BJ (cell line): ENCODE measurements at regions not wholly inside any gene's neighbourhood (a gene's known extent, or its start where the extent isn't known, plus 50 kb on each side); places are given as distances from the start of the nearest gene placed in this dataset.

ENCODE experiments used
- CTCF ChIA-PET: fragments of 350-600 bp; formaldehyde crosslinking; extraction: SDS; loops from one replicate; lab custom pipeline; 2021; ENCODE audit warnings: antibody characterized with exemption, inconsistent platforms; lab: Yijun Ruan, JAX
- POLR2A ChIA-PET: fragments of 300-600 bp; sonication (Branson Sonifier 250); formaldehyde crosslinking; extraction: SDS; loops from one replicate; lab custom pipeline; 2021; ENCODE audit warnings: antibody characterized with exemption; lab: Charles Lee
- DNase-seq: peaks from one replicate; pipeline ENCODE4 v3.0.0-alpha.2; 2011; ENCODE audit warnings: low read depth
- H3K27me3 ChIP-seq: 2 replicates; pipeline ENCODE4 v1.6.0; 2011; ENCODE audit warnings: low read length; ENCODE audit not compliant: control insufficient read depth, insufficient read depth
- H3K36me3 ChIP-seq: 2 replicates; pipeline ENCODE4 v1.5.1; 2011; ENCODE audit warnings: low read length; ENCODE audit not compliant: control insufficient read depth, insufficient read depth
- H3K4me3 ChIP-seq: 2 replicates; pipeline ENCODE4 v1.5.1; 2011; ENCODE audit warnings: low read depth, mild to moderate bottlenecking, control low read depth, low read length
- TF ChIP-seq, protein P1 (sequence below): IDR thresholded peaks from 2 replicates; pipeline ENCODE4 v1.5.1; 2011; ENCODE audit warnings: low read depth, mild to moderate bottlenecking, control low read depth, inconsistent platforms, low read length, moderate library complexity; ENCODE audit not compliant: insufficient read depth

DNA sequence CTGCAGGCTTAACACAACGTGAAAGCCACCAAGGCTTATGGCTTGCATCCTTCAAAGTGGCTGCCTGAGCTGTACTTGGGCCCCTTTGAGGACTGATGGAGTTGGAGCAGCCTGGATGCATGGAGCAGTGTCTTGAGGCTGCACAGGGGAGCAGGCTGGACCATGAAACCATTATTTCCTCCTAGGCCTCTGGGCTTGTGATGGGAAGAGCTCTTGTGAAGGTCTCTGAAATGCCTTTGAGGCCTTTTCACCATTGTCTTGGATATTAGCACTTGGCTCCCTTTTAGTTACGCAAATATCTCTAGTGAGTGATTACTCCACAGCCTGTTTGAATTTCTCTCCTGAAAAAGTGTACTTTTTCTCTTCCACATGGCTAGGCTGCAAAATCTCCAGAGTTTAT lies 201.2 kb upstream of the NPY start:
- TF ChIP-seq, protein P1, sequence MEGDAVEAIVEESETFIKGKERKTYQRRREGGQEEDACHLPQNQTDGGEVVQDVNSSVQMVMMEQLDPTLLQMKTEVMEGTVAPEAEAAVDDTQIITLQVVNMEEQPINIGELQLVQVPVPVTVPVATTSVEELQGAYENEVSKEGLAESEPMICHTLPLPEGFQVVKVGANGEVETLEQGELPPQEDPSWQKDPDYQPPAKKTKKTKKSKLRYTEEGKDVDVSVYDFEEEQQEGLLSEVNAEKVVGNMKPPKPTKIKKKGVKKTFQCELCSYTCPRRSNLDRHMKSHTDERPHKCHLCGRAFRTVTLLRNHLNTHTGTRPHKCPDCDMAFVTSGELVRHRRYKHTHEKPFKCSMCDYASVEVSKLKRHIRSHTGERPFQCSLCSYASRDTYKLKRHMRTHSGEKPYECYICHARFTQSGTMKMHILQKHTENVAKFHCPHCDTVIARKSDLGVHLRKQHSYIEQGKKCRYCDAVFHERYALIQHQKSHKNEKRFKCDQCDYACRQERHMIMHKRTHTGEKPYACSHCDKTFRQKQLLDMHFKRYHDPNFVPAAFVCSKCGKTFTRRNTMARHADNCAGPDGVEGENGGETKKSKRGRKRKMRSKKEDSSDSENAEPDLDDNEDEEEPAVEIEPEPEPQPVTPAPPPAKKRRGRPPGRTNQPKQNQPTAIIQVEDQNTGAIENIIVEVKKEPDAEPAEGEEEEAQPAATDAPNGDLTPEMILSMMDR, result no peak
- ChIA-PET CTCF (no interaction called here), POLR2A (no interaction called here)
- Histone ChIP-seq H3K27me3 (no peaks in the 10 kb centered on the region; the same call in 1 of the 2 replicates), H3K4me3 (no peak overlapping the region), H3K36me3 (no peaks in the 10 kb centered on the region)
- no peak for DNase-seq

GRCh38 chr7:24102988-24103387 lies 181.0 kb upstream of the NPY start:
- POLR2A ChIA-PET, result no interaction called here
- CTCF ChIA-PET, result no interaction called here
- TF ChIP-seq, protein P1, result no peak

DNA sequence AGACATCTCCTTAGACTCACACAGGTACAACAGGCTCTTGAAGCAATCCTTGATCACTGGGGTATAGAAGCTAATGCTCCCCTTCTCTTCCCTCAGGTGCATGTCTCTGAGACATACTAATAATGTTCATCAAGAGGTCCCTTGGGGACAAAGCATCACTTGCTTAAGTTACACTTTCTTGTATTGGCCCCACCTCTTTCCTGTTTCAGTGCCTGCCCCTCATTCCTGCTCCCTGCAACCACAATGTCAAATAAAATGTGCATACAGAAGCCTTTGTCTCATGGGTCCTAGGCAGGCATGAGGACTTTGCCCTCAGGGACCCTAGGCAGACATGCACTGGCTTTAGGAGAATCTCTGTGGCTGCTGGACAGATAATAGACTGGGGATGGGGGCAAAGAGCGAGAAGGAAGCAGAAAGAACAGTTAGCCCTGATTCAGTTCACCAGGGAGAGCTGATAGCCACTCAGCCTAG lies 175.0 kb upstream of the NPY start:
- DNase-seq, result no peak
- ChIA-PET POLR2A (no interaction called here), CTCF (no interaction called here)
- Histone ChIP-seq H3K4me3 (no peak overlapping the region), H3K27me3 (no peaks in the 10 kb centered on the region), H3K36me3 (no peaks in the 10 kb centered on the region)
- TF ChIP-seq, protein P1, result no peak

More at GRCh38 chr7:24102988-24103387, 181.0 kb upstream of the NPY start:
- H3K27me3 ChIP-seq, result no peaks in the 10 kb centered on the region
- no peaks in the 10 kb centered on the region for H3K36me3 ChIP-seq
- no peak overlapping the region for H3K4me3 ChIP-seq
- no peak for DNase-seq

DNA sequence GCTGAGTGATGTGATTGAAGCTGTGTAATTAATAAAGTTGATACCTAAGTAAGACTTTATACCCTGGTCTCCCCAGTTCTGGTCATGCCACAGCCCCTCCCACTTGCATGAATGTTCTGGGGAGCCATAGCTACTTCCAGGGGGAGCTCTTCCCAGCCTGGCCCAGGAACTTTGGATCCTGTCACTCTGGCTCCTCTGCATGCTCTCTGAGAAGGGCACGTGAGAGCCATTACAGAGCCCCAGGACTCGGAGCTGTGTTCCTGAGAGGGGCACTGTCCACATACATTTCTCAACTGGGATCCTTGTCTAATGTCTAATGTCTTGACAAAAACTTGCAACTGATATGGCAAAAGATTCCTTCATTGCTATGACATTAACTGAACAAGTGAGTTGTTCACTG lies 173.9 kb upstream of the NPY start:
- H3K4me3 ChIP-seq, result no peak overlapping the region
- DNase-seq, result no peak
- CTCF ChIA-PET, result no interaction called here
- H3K36me3 ChIP-seq, result no peaks in the 10 kb centered on the region
- no peaks in the 10 kb centered on the region for H3K27me3 ChIP-seq
- TF ChIP-seq, protein P1, result no peak
- POLR2A ChIA-PET, result no interaction called here

- no peak for DNase-seq
- H3K36me3 ChIP-seq, result no peaks in the 10 kb centered on the region
- CTCF ChIA-PET, result no interaction called here
- TF ChIP-seq, protein P1, result no peak
- POLR2A ChIA-PET, result no interaction called here
- H3K4me3 ChIP-seq, result no peak overlapping the region
- no peaks in the 10 kb centered on the region for H3K27me3 ChIP-seq
Measured at GRCh38 chr7:24113506-24113905, 170.5 kb upstream of the NPY start.
